Midbrain (tissue), 1 donor: ENCODE measurements at regions not wholly inside any gene's neighbourhood (a gene's known extent, or its start where the extent isn't known, plus 50 kb on each side); places are given as distances from the start of the nearest gene placed in this dataset.
"Not testable (repeated sequence)": the region's sequence is repeated elsewhere in the genome, so short reads cannot be mapped to it uniquely, and the experiment has no call there.

Experiments
- DNase-seq: peaks from one replicate; lab custom pipeline; 2025; lab: John Stamatoyannopoulos, UW

GRCh38 chr10:2790396-2791188 is 276.8 kb upstream of the PFKP start:
- DNase-seq, result no peak

- DNase-seq, result no peak
Measured at GRCh38 chr10:2786251-2786650, 281.1 kb upstream of the PFKP start.

- DNase-seq, result no peak
Measured at GRCh38 chr10:2784766-2785165, 282.6 kb upstream of the PFKP start.

- DNase-seq, result no peak
Measured at GRCh38 chr10:2782950-2783349, 284.4 kb upstream of the PFKP start.

GRCh38 chr10:2782265-2782664 is 285.1 kb upstream of the PFKP start:
- DNase-seq, result no peak

GRCh38 chr10:2777666-2778355 is 289.5 kb upstream of the PFKP start:
- no peak for DNase-seq

- no peak for DNase-seq
Measured at GRCh38 chr10:2772816-2773631, 294.3 kb upstream of the PFKP start.

GRCh38 chr10:2772135-2772534 is 295.2 kb upstream of the PFKP start:
- no peak for DNase-seq

GRCh38 chr10:2767293-2767692 is 300.1 kb upstream of the PFKP start:
- DNase-seq, result not testable (repeated sequence)

- DNase-seq, result no peak
Measured at GRCh38 chr10:2761971-2762370, 305.4 kb upstream of the PFKP start.

GRCh38 chr10:2761311-2761710 is 306.0 kb upstream of the PFKP start:
- no peak for DNase-seq

GRCh38 chr10:2760736-2761135 is 306.6 kb upstream of the PFKP start:
- no peak for DNase-seq

- no peak for DNase-seq
Measured at GRCh38 chr10:2759233-2759632, 308.1 kb upstream of the PFKP start.

- no peak for DNase-seq
Measured at GRCh38 chr10:2754943-2755342, 312.4 kb upstream of the PFKP start.

GRCh38 chr10:2748287-2748686 is 319.1 kb upstream of the PFKP start:
- no peak for DNase-seq

- DNase-seq, result no peak
Measured at GRCh38 chr10:2746638-2747037, 320.7 kb upstream of the PFKP start.

- DNase-seq, result no peak
Measured at GRCh38 chr10:2745666-2746065, 321.7 kb upstream of the PFKP start.

GRCh38 chr10:2744547-2745200 is 322.7 kb upstream of the PFKP start:
- no peak for DNase-seq

GRCh38 chr10:2734603-2735002 is 332.7 kb upstream of the PFKP start:
- DNase-seq, result no peak

- DNase-seq, result no peak
Measured at GRCh38 chr10:2733278-2733963, 333.9 kb upstream of the PFKP start.

- no peak for DNase-seq
Measured at GRCh38 chr10:2731940-2732339, 335.4 kb upstream of the PFKP start.

GRCh38 chr10:2729197-2729596 is 338.2 kb upstream of the PFKP start:
- DNase-seq, result no peak
